ENCODE measurements at regions not wholly inside any gene's neighbourhood (a gene's known extent, or its start where the extent isn't known, plus 50 kb on each side); places are given as distances from the start of the nearest gene placed in this dataset.
A peak's percentile ranks its signal among the peaks of the same experiment; 100 is the strongest.

DNA sequence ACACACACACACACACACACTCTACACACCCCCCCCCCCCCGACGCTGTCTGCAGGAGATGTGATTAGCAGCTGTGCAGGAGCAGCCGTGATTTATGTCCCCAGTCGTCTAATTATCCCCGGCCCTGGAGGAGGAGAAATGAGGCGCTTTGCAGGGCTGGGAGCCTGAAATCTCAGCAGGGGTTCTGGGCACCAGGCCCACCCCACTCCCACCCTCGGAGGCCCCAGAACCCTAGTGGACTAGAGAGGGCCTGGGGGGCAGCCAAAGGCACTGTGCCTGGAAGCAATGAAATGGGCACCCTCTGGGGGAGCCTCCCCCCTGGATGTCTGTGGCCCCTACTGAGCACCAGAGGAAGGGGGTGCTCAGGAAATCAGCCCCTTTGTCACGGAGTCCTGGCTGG is 134.2 kb upstream of the CIBAR2 start:
- Histone ChIP-seq H2AK9ac (replicated peaks; ENCODE audit: low read depth, low read length, poor library complexity) (no peak overlapping the region), H2AK5ac (ENCODE audit: low read depth, low read length) (peak overlapping the region; percentile 40; the same call in 1 of the 2 replicates), H3K36me3 (ENCODE audit: control insufficient read depth, insufficient read depth, low read length) (no peaks in the 10 kb centered on the region), H2BK120ac (ENCODE audit: low read depth, low read length) (no peak overlapping the region), H3K56ac (ENCODE audit: extremely low read depth, insufficient read depth, low read length) (no peak overlapping the region), H2AFZ (replicated peaks; ENCODE audit: low read length, poor library complexity) (no peak overlapping the region), H3K27ac (ENCODE audit: insufficient read depth, low read length) (no peak overlapping the region), H3K9ac (ENCODE audit: low read depth, low read length) (no peak overlapping the region), H3K18ac (ENCODE audit: low read depth, low read length) (no peak overlapping the region; the same call in 1 of the 2 replicates), H2BK5ac (ENCODE audit: low read depth, low read length, poor library complexity, severe bottlenecking) (no peak overlapping the region), H4K5ac (ENCODE audit: low read depth, low read length) (no peak overlapping the region), H3K4me3 (ENCODE audit: insufficient read depth, low read depth, low read length) (no peak overlapping the region), H4K8ac (ENCODE audit: low read depth in 2 of 2, low read length in 2 of 2) (no peak overlapping the region), H3K23ac (ENCODE audit: low read depth, low read length) (no peak overlapping the region), H3K9me1 (ENCODE audit: insufficient read depth, low read length) (peaks cover 2% of the 10 kb centered on the region; the same call in 1 of the 2 replicates), H3K27me3 (ENCODE audit: control insufficient read depth, insufficient read depth, low read length) (no peaks in the 10 kb centered on the region), H3K79me1 (ENCODE audit: low read depth in 1 of 2, low read length in 2 of 2) (peaks cover 20 to 86% of the 10 kb centered on the region in 2 experiments), H3K14ac (replicated peaks; ENCODE audit: low read depth, low read length) (no peak overlapping the region), H3K9me3 (ENCODE audit: control insufficient read depth, insufficient read depth, low read length) (no peaks in the 10 kb centered on the region), H4K20me1 (ENCODE audit: insufficient read depth, low read length) (peaks cover 70% of the 10 kb centered on the region), H3K4ac (ENCODE audit: low read depth, low read length) (no peak overlapping the region), H3K4me2 (ENCODE audit: low read depth, low read length) (no peak overlapping the region), H2BK15ac (ENCODE audit: low read depth, low read length) (no peak overlapping the region), H4K91ac (ENCODE audit: insufficient read depth, low read depth, low read length) (no peak overlapping the region), H2BK20ac (ENCODE audit: low read depth, low read length) (no peak overlapping the region), H3K4me1 (ENCODE audit: control insufficient read depth, insufficient read depth, low read length) (peaks cover 13% of the 10 kb centered on the region)
- ChIA-PET CTCF (no interaction called here), POLR2A (ENCODE audit: unreplicated experiment) (no interaction called here)
- TF ChIP-seq CEBPB (IDR thresholded peaks at IDR 0.05; ENCODE audit: low read depth, low read length) (no peak), MAZ (IDR thresholded peaks at IDR 0.05; ENCODE audit: borderline replicate concordance, low read depth, low read length) (no peak), BHLHE40 (IDR thresholded peaks at IDR 0.05; ENCODE audit: low read depth, low read length) (no peak), MXI1 (IDR thresholded peaks at IDR 0.05; ENCODE audit: borderline replicate concordance, low read depth, low read length) (no peak), RCOR1 (IDR thresholded peaks at IDR 0.05; ENCODE audit: insufficient replicate concordance, low read length) (no peak), CHD1 (IDR thresholded peaks at IDR 0.05; ENCODE audit: low read depth, low read length) (no peak), FOS (IDR thresholded peaks at IDR 0.05; ENCODE audit: low read depth, low read length) (no peak)
- in situ Hi-C loops (cut with MboI; ENCODE audit: low sequenced_read_pairs) (no loop called here), dilution Hi-C loops (cut with HindIII; ENCODE audit: low sequenced_read_pairs, unreplicated experiment) (no loop called here), intact Hi-C loops (cut with micrococcal nuclease) (no loop called here)
- DNase-seq (no peak), ATAC-seq (ENCODE audit: low read depth) (no peak)
- no CpG with 5 or more reads among the region's 8 CpGs for WGBS, 2 experiments (ENCODE audit: extremely low coverage in 2 of 2, insufficient read length in 1 of 2)
- no TSS peak for BruUV-seq (replicated peaks)

Measured in IMR-90 (cell line).